Sigmoid colon (tissue), 6 donors: ENCODE measurements at regions not wholly inside any gene's neighbourhood (a gene's known extent, or its start where the extent isn't known, plus 50 kb on each side); places are given as distances from the start of the nearest gene placed in this dataset.

Experiments
- DNase-seq: peaks from one replicate; pipeline ENCODE4 v3.0.0-alpha.2; 2019
- H3K27ac ChIP-seq, 4 donors: fragments of 200-600 bp; sonication (generic); one replicate each; pipeline ENCODE4 v1.5.1; 2016 to 2019; ENCODE audit warnings: mild to moderate bottlenecking in 1 of 4
- H3K27me3 ChIP-seq, 3 donors: fragments of 200-600 bp; sonication (generic); one replicate each; pipeline ENCODE4 v1.5.1; 2019; ENCODE audit warnings: mild to moderate bottlenecking in 1 of 3
- H3K36me3 ChIP-seq, 4 donors: fragments of 200-600 bp; sonication (generic); one replicate each; pipeline ENCODE4 v1.5.1; 2016 to 2019
- H3K4me1 ChIP-seq, 4 donors: fragments of 200-600 bp; sonication (generic); one replicate each; pipeline ENCODE4 v1.5.1; 2017 to 2019
- H3K4me3 ChIP-seq, 4 donors: fragments of 200-600 bp; sonication (generic); one replicate each; pipeline ENCODE4 v1.5.1; 2017 to 2019; ENCODE audit warnings: mild to moderate bottlenecking in 2 of 4, moderate library complexity in 1 of 4
- H3K9me3 ChIP-seq, 4 donors: fragments of 200-600 bp in 3 of 4; sonication (generic) in 3 of 4; one replicate each; pipeline versions ENCODE4 v1.5.1 to v1.6.1; 2013 to 2019
- EP300 ChIP-seq, 4 donors: sonication (generic); formaldehyde crosslinking; IDR thresholded peaks; one replicate each; pipeline ENCODE4 v1.6.1; 2017; ENCODE audit warnings: antibody characterized with exemption in 4 of 4
- POLR2A ChIP-seq, 2 donors: fragments of 450-650 bp; IDR thresholded peaks; one replicate each; pipeline ENCODE4 v1.6.1; 2016; ENCODE audit warnings: antibody characterized with exemption in 2 of 2, mild to moderate bottlenecking in 2 of 2, moderate library complexity in 2 of 2
- POLR2AphosphoS5 ChIP-seq, 4 donors: sonication (generic); formaldehyde crosslinking; IDR thresholded peaks; one replicate each; pipeline ENCODE4 v1.6.1; 2017; ENCODE audit warnings: antibody characterized with exemption in 4 of 4
- WGBS, 2 donors: extraction: QIAGEN DNeasy Blood & Tissue Kit; methylation state at CpG; one replicate each; pipeline ENCODE4 v1.1.7; 2013; 5-methylcytosine and 5-hydroxymethylcytosine counted together
- intact Hi-C: fragments of 100-400 bp; cut with DNase I; formaldehyde crosslinking; loops from one replicate; pipeline ENCODE4 v1.15.1; 2023
- TF ChIP-seq, protein P1 (sequence below), 4 experiments: fragments of 450-650 bp in 3 of 4; fragments of 200-600 bp in 1 of 4; IDR thresholded peaks; one replicate each; pipeline ENCODE4 v1.5.1; 2016 to 2019; ENCODE audit warnings: antibody characterized with exemption in 4 of 4, mild to moderate bottlenecking in 3 of 4, moderate library complexity in 2 of 4
- donor health status: healthy with polysubstance abuse.
- donor health status: healthy.

DNA sequence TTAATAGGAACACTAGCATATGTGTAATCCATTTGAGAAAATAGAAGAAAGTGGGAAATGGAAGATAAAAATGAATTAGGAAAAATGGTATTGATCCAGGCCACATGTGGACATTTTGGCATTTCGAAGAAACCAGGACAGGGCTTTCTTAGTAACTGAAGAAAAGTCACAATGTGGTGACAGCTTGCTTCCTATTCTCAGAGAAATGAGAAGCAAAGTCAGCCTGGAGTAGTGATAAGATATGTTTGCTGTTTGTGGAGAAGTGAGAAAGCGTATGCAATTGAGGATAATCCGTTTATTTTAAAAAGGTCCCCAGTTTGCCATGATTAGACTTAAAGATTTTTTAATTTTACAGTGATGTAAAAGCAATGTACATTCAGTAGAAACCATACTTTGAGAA lies 127.9 kb downstream of the SLITRK6 start:
- H3K36me3 ChIP-seq, result no peaks in the 10 kb centered on the region
- H3K4me3 ChIP-seq, result no peak overlapping the region
- no peaks in the 10 kb centered on the region for H3K4me1 ChIP-seq
- H3K27me3 ChIP-seq, result no peaks in the 10 kb centered on the region
- H3K27ac ChIP-seq, result no peak overlapping the region
- H3K9me3 ChIP-seq, result peaks cover 0 to 13% (median 4%) of the 10 kb centered on the region in 4 donors
- no peak for DNase-seq
- intact Hi-C loops, result no loop called here
- 85 to 89% methylated on average over 3 of the region's 3 CpGs for WGBS, 2 donors
- no peak for TF ChIP-seq POLR2AphosphoS5 (IDR thresholded peaks at IDR 0.05)
- TF ChIP-seq POLR2A (IDR thresholded peaks at IDR 0.05), result no peak
- TF ChIP-seq, protein P1, sequence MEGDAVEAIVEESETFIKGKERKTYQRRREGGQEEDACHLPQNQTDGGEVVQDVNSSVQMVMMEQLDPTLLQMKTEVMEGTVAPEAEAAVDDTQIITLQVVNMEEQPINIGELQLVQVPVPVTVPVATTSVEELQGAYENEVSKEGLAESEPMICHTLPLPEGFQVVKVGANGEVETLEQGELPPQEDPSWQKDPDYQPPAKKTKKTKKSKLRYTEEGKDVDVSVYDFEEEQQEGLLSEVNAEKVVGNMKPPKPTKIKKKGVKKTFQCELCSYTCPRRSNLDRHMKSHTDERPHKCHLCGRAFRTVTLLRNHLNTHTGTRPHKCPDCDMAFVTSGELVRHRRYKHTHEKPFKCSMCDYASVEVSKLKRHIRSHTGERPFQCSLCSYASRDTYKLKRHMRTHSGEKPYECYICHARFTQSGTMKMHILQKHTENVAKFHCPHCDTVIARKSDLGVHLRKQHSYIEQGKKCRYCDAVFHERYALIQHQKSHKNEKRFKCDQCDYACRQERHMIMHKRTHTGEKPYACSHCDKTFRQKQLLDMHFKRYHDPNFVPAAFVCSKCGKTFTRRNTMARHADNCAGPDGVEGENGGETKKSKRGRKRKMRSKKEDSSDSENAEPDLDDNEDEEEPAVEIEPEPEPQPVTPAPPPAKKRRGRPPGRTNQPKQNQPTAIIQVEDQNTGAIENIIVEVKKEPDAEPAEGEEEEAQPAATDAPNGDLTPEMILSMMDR (IDR thresholded peaks at IDR 0.05), result no peak

DNA sequence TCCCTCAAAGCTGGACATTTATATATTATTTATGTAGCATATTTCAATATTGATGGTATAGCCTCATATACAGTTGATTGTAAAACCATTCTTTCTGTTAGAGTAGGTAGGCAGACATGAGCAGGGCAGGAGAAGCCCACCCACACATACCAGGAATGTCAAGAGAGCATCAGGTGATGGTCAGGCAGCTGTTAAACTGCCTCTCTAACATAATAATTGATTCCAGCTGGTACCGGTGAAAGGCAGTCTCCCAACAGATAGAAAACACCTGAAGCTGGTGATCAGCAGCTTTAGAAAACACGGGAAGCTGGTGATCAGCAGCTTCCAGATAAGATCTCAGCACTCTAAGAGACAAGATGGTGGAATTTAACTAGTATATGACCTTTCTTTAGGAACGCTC lies 132.9 kb downstream of the SLITRK6 start:
- Histone ChIP-seq H3K4me3 (no peak overlapping the region), H3K4me1 (peaks cover 0 to 16% (median 15%) of the 10 kb centered on the region in 4 donors), H3K9me3 (no peaks in the 10 kb centered on the region), H3K27ac (no peak overlapping the region), H3K36me3 (no peaks in the 10 kb centered on the region), H3K27me3 (no peaks in the 10 kb centered on the region)
- DNase-seq, result no peak
- TF ChIP-seq POLR2A (IDR thresholded peaks at IDR 0.05) (no peak), EP300 (IDR thresholded peaks at IDR 0.05) (no peak), POLR2AphosphoS5 (IDR thresholded peaks at IDR 0.05) (no peak)
- TF ChIP-seq, protein P1 (IDR thresholded peaks at IDR 0.05), result no peak
- intact Hi-C loops, result no loop called here
- WGBS, 2 donors, result 47 to 56% methylated on average over 3 of the region's 3 CpGs

DNA sequence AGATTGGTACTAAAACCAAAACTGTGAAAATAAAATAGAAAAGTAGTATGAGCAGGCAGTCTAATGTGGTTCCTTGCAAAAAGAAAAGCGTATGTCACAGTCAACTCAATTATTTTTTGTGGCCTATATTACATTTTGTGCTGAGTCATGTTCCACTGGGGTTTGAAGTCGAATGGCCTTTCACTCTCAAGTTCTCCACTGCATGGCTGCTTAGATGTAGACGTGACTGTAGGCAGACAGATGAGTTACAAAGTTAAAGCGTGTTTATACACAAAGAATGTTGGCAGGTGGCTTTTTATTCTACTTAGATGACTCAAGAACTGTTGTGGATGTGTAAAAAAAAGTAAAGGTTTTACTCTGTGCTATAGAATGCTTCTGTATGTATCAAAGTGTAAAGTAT lies 133.9 kb downstream of the SLITRK6 start:
- DNase-seq, result no peak

DNA sequence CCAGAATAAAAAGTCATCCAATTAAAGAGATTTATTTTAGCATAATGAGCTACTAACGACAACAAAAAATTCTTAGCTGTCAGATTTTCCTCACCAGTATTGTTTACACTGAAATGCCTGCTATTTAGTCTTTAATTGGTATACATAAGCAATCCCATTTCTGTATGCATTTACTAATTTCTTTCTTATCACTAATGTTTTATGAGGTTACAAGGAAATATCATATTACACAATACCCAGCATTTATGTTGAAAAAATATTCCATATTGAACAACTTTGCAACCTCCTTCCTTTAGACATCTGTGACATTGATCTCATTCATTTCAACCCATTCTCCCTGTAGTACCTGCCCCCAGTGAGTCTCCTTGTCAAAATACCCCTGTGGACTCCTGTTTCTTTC lies 135.4 kb downstream of the SLITRK6 start:
- peaks cover 0 to 31% (median 25%) of the 10 kb centered on the region in 4 donors for H3K4me1 ChIP-seq
- 88 to 93% methylated on average over 1 of the region's 1 CpG for WGBS, 2 donors

More for the DNA sequence above, 133.9 kb downstream of the SLITRK6 start:
- no peaks in the 10 kb centered on the region for H3K27me3 ChIP-seq
- H3K36me3 ChIP-seq, result no peaks in the 10 kb centered on the region
- 50 to 64% methylated on average over 4 of the region's 4 CpGs for WGBS, 2 donors
- H3K9me3 ChIP-seq, result no peaks in the 10 kb centered on the region
- no peak overlapping the region for H3K27ac ChIP-seq
- TF ChIP-seq EP300 (IDR thresholded peaks at IDR 0.05), result no peak
- no peak overlapping the region for H3K4me3 ChIP-seq
- H3K4me1 ChIP-seq, result peaks cover 0 to 20% (median 17%) of the 10 kb centered on the region in 4 donors
- intact Hi-C loops, result no loop called here

DNA sequence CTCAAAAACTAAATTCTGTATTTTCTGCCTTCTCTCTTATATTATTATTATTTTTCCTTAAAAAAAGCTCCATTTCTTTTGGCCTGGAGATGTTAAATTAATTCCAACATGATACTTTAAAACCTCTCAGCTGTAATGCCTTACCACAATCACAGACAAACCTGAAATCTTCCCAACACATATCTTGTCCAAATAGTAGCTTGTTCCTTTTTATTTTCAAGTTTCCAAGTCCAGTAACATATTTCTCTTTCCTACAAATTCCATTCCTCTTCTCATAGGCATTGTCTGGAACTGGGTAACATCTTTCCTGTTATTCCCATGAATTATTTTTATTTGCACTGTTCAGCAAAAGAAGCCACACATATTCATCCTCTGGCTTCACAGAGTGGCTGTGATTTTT lies 137.0 kb downstream of the SLITRK6 start:
- Histone ChIP-seq H3K27me3 (no peaks in the 10 kb centered on the region), H3K9me3 (no peaks in the 10 kb centered on the region), H3K27ac (peak overlapping the region in 1 of 4 donors; percentile 37), H3K36me3 (no peaks in the 10 kb centered on the region), H3K4me1 (peaks cover 0 to 31% (median 25%) of the 10 kb centered on the region in 4 donors), H3K4me3 (no peak overlapping the region)
- TF ChIP-seq EP300 (IDR thresholded peaks at IDR 0.05) (no peak), POLR2AphosphoS5 (IDR thresholded peaks at IDR 0.05) (no peak), POLR2A (IDR thresholded peaks at IDR 0.05) (no peak)
- TF ChIP-seq, protein P1 (IDR thresholded peaks at IDR 0.05), result no peak
- intact Hi-C loops, result no loop called here
- no peak for DNase-seq

More for the DNA sequence above, 135.4 kb downstream of the SLITRK6 start:
- no peak for TF ChIP-seq POLR2A (IDR thresholded peaks at IDR 0.05)
- no peak for TF ChIP-seq POLR2AphosphoS5 (IDR thresholded peaks at IDR 0.05)
- no peak for TF ChIP-seq EP300 (IDR thresholded peaks at IDR 0.05)
- TF ChIP-seq, protein P1 (IDR thresholded peaks at IDR 0.05), result no peak
- H3K36me3 ChIP-seq, result no peaks in the 10 kb centered on the region
- H3K27ac ChIP-seq, result no peak overlapping the region
- no peak for DNase-seq
- H3K4me3 ChIP-seq, result no peak overlapping the region
- H3K9me3 ChIP-seq, result no peaks in the 10 kb centered on the region
- intact Hi-C loops, result no loop called here
- H3K27me3 ChIP-seq, result no peaks in the 10 kb centered on the region
